HCT116 (cell line): ENCODE measurements at regions not wholly inside any gene's neighbourhood (a gene's known extent, or its start where the extent isn't known, plus 50 kb on each side); places are given as distances from the start of the nearest gene placed in this dataset.

Experiments
- ATAC-seq: fragments of 200-7000 bp; cut with Tn5 transposase; 2 replicates; pipeline ENCODE4 v1.9.1; 2020; ENCODE audit warnings: mild to moderate bottlenecking, moderate library complexity
- BruUV-seq: library from RNA; stranded (reverse); fragments of 400-500 nt; replicated peaks from 2 replicates; lab custom pipeline; 2021; lab: Mats Ljungman, UMichigan
- CTCF ChIA-PET: fragments of 300-600 bp; sonication (Branson Sonifier 250); formaldehyde crosslinking; loops from one replicate; lab custom pipeline; 2021; ENCODE audit warnings: antibody characterized with exemption; lab: Charles Lee
- POLR2A ChIA-PET: fragments of 300-600, 350-600 bp; sonication (Branson Sonifier 250); formaldehyde crosslinking; loops from one replicate; lab custom pipeline; 2021; ENCODE audit warnings: antibody characterized with exemption; lab: Charles Lee
- RAD21 ChIA-PET, 2 experiments: fragments of 300-600 bp; sonication (Branson Sonifier 250); formaldehyde crosslinking; loops; one replicate each; lab custom pipeline; 2023; ENCODE audit warnings: low total read pairs in 2 of 2; ENCODE audit not compliant: uncharacterized antibody in 2 of 2, unreplicated experiment in 2 of 2, low non-redundant PET in 1 of 2; lab: Charles Lee
- DNase-seq: peaks from one replicate; pipeline ENCODE4 v3.0.0-alpha.2; 2010; ENCODE audit warnings: low read depth, low spot score
- H2AFZ ChIP-seq: fragments of 200-600 bp; shearing (Covaris generic), sonication (generic); 2 replicates; pipeline ENCODE4 v1.6.1; 2017; ENCODE audit warnings: low read depth, mixed run types, mixed read lengths, antibody characterized with exemption, low read length; ENCODE audit not compliant: poor library complexity, severe bottlenecking
- H3K27ac ChIP-seq: 2 replicates; pipeline ENCODE4 v1.5.1; 2012; ENCODE audit warnings: low read depth, low read length
- H3K27me3 ChIP-seq: fragments of 200-600 bp; sonication (generic); 2 replicates; pipeline ENCODE4 v1.6.1; 2016; ENCODE audit warnings: mixed run types, low read length, mixed read lengths; ENCODE audit not compliant: insufficient read depth
- H3K36me3 ChIP-seq, 2 experiments: fragments of 200-500 bp in 1 of 2; fragments of 200-600 bp in 1 of 2; sonication (Bioruptor generic) in 1 of 2; sonication (generic) in 1 of 2; 2 replicates each; pipeline versions ENCODE4 v1.5.1 to v1.6.1; 2014 to 2016; ENCODE audit warnings: low read length in 2 of 2, inconsistent platforms in 1 of 2, mixed read lengths in 1 of 2, mixed run types in 1 of 2; ENCODE audit not compliant: insufficient read depth in 2 of 2, control insufficient read depth in 1 of 2
- H3K4me1 ChIP-seq, 2 experiments: fragments of 200-600 bp in 1 of 2; sonication (generic) in 1 of 2; 2 replicates each; pipeline versions ENCODE4 v1.5.1 to v1.6.1; 2012 to 2017; ENCODE audit warnings: low read length in 2 of 2, inconsistent platforms in 1 of 2, mild to moderate bottlenecking in 1 of 2, mixed read lengths in 1 of 2, mixed run types in 1 of 2, moderate library complexity in 1 of 2; ENCODE audit not compliant: insufficient read depth in 2 of 2, control insufficient read depth in 1 of 2
- H3K4me2 ChIP-seq: fragments of 200-600 bp; sonication (generic); 2 replicates; pipeline ENCODE4 v1.6.1; 2017; ENCODE audit warnings: mixed run types, low read length, mixed read lengths
- H3K4me3 ChIP-seq, 2 experiments: fragments of 200-600 bp in 1 of 2; sonication (generic) in 1 of 2; replicated peaks in 1 of 2; 2 replicates each; pipeline ENCODE4 v1.5.1; 2011 to 2016; ENCODE audit warnings: low read length in 2 of 2, control low read depth in 1 of 2, low read depth in 1 of 2, mild to moderate bottlenecking in 1 of 2, mixed read lengths in 1 of 2, mixed run types in 1 of 2
- H3K79me2 ChIP-seq: fragments of 200-600 bp; sonication (generic); 2 replicates; pipeline ENCODE4 v1.6.1; 2017; ENCODE audit warnings: mild to moderate bottlenecking, mixed run types, low read length, moderate library complexity, mixed read lengths; ENCODE audit not compliant: insufficient read depth
- H3K9ac ChIP-seq: fragments of 200-600 bp; sonication (generic); 2 replicates; pipeline ENCODE4 v1.6.1; 2016; ENCODE audit warnings: low read length, mixed read lengths
- H3K9me2 ChIP-seq: fragments of 200-600 bp; sonication (generic), shearing (Covaris generic); 2 replicates; pipeline ENCODE4 v1.6.1; 2017; ENCODE audit warnings: mixed run types, mild to moderate bottlenecking, moderate library complexity; ENCODE audit not compliant: insufficient read depth
- H3K9me3 ChIP-seq, 2 experiments: fragments of 200-500 bp in 1 of 2; fragments of 200-600 bp in 1 of 2; sonication (Bioruptor generic) in 1 of 2; sonication (generic) in 1 of 2; 2 replicates each; pipeline ENCODE4 v1.6.1; 2014 to 2017; ENCODE audit warnings: low read length in 2 of 2, mixed read lengths in 2 of 2, inconsistent platforms in 1 of 2, low read depth in 1 of 2, mild to moderate bottlenecking in 1 of 2, mixed run types in 1 of 2, moderate library complexity in 1 of 2; ENCODE audit not compliant: control insufficient read depth in 1 of 2, insufficient read depth in 1 of 2
- H4K20me1 ChIP-seq: fragments of 200-600 bp; sonication (generic), shearing (Covaris generic); 2 replicates; pipeline ENCODE4 v1.6.1; 2017; ENCODE audit warnings: mixed run types, mild to moderate bottlenecking, moderate library complexity; ENCODE audit not compliant: insufficient read depth
- ATF3 ChIP-seq: IDR thresholded peaks from 2 replicates; pipeline ENCODE4 v1.6.1; 2012
- CBX3 ChIP-seq: IDR thresholded peaks from 2 replicates; pipeline ENCODE4 v1.6.1; 2012; ENCODE audit warnings: low read depth
- CEBPB ChIP-seq: IDR thresholded peaks from 2 replicates; pipeline ENCODE4 v1.6.1; 2012; ENCODE audit warnings: low read depth
- CTCF ChIP-seq, 3 experiments: fragments of 200-600 bp in 1 of 3; sonication (generic) in 1 of 3; IDR thresholded peaks in 2 of 3; conservative IDR thresholded peaks in 1 of 3; 2 replicates each; pipeline ENCODE4 v1.5.1; 2012 to 2017; ENCODE audit warnings: low read depth in 2 of 3, low read length in 2 of 3, antibody characterized with exemption in 1 of 3, borderline replicate concordance in 1 of 3, control low read depth in 1 of 3, mild to moderate bottlenecking in 1 of 3, mixed read lengths in 1 of 3, mixed run types in 1 of 3, moderate library complexity in 1 of 3; ENCODE audit not compliant: insufficient read depth in 1 of 3
- EGR1 ChIP-seq: IDR thresholded peaks from 2 replicates; pipeline ENCODE4 v1.6.1; 2012; ENCODE audit warnings: low read depth
- EZH2phosphoT487 ChIP-seq: fragments of 200-600 bp; IDR thresholded peaks from 2 replicates; pipeline ENCODE4 v1.6.1; 2018; ENCODE audit warnings: antibody characterized with exemption, borderline replicate concordance
- FOSL1 ChIP-seq: IDR thresholded peaks from 2 replicates; pipeline ENCODE4 v1.6.1; 2012; ENCODE audit warnings: low read depth
- MAX ChIP-seq: IDR thresholded peaks from 2 replicates; pipeline ENCODE4 v1.6.1; 2012
- POLR2A ChIP-seq: IDR thresholded peaks from 2 replicates; pipeline ENCODE4 v1.7.0; 2011; ENCODE audit warnings: borderline replicate concordance; ENCODE audit not compliant: insufficient read depth, insufficient read length; ENCODE audit errors: extremely low read depth
- POLR2AphosphoS5 ChIP-seq: IDR thresholded peaks from 2 replicates; pipeline ENCODE4 v1.6.1; 2011; ENCODE audit warnings: mild to moderate bottlenecking, low read depth, low read length, moderate library complexity
- RAD21 ChIP-seq: IDR thresholded peaks from 2 replicates; pipeline ENCODE4 v1.6.1; 2012; ENCODE audit warnings: low read depth, mild to moderate bottlenecking
- SIN3A ChIP-seq: IDR thresholded peaks from 2 replicates; pipeline ENCODE4 v1.6.1; 2012; ENCODE audit warnings: low read depth
- SP1 ChIP-seq: IDR thresholded peaks from 2 replicates; pipeline ENCODE4 v1.6.1; 2012; ENCODE audit warnings: low read depth
- YY1 ChIP-seq: IDR thresholded peaks from 2 replicates; pipeline ENCODE4 v1.6.1; 2011; ENCODE audit warnings: low read length, low read depth, moderate library complexity, mild to moderate bottlenecking; ENCODE audit not compliant: insufficient replicate concordance; ENCODE audit errors: extremely low read depth
- ZBTB33 ChIP-seq: IDR thresholded peaks from 2 replicates; pipeline ENCODE4 v1.6.1; 2011; ENCODE audit warnings: mild to moderate bottlenecking, low read length, moderate library complexity; ENCODE audit not compliant: insufficient replicate concordance; ENCODE audit errors: extremely low read depth
- ZNF274 ChIP-seq: fragments of 200-500 bp; sonication (Bioruptor generic); IDR thresholded peaks from 2 replicates; pipeline ENCODE4 v1.6.1; 2014; ENCODE audit warnings: mild to moderate bottlenecking, low read depth, low read length, inconsistent platforms
- intact Hi-C: fragments of 100-400 bp; cut with micrococcal nuclease; formaldehyde crosslinking; loops from 2 replicates; pipeline ENCODE4 v1.10.0; 2022

- Histone ChIP-seq H3K79me2 (no peaks in the 10 kb centered on the region), H4K20me1 (no peaks in the 10 kb centered on the region), H3K9ac (no peak overlapping the region), H3K36me3 (no peaks in the 10 kb centered on the region), H3K9me3 (no peaks in the 10 kb centered on the region), H3K4me3 (no peak overlapping the region), H2AFZ (no peak overlapping the region), H3K4me2 (no peak overlapping the region), H3K27me3 (no peaks in the 10 kb centered on the region), H3K27ac (no peak overlapping the region), H3K4me1 (no peaks in the 10 kb centered on the region), H3K9me2 (no peaks in the 10 kb centered on the region)
- ChIA-PET RAD21 (no interaction called here), POLR2A (no interaction called here), CTCF (no interaction called here)
- TF ChIP-seq SIN3A = no peak
- TF ChIP-seq ATF3 = no peak
- TF ChIP-seq EZH2phosphoT487 = no peak
- TF ChIP-seq RAD21 = no peak
- no peak for TF ChIP-seq EGR1
- no peak for TF ChIP-seq SP1
- intact Hi-C loops = no loop called here
- no TSS peak for BruUV-seq
- no peak for DNase-seq
- no peak for ATAC-seq
Measured at GRCh38 chrX:137424679-137425078, 141.2 kb upstream of the ZIC3 start.

- Histone ChIP-seq H3K9me3 (no peaks in the 10 kb centered on the region), H3K27me3 (no peaks in the 10 kb centered on the region), H3K9ac (no peak overlapping the region), H2AFZ (no peak overlapping the region), H4K20me1 (no peaks in the 10 kb centered on the region), H3K4me2 (no peak overlapping the region)
- RAD21 ChIA-PET = no interaction called here
- BruUV-seq = no TSS peak
- intact Hi-C loops = no loop called here
- TF ChIP-seq FOSL1 (no peak), SP1 (no peak), MAX (no peak), ZBTB33 (no peak), ATF3 (no peak), ZNF274 (no peak), CBX3 (no peak), POLR2A (no peak), EGR1 (no peak), YY1 (no peak), CEBPB (no peak), SIN3A (no peak), RAD21 (no peak), EZH2phosphoT487 (no peak), POLR2AphosphoS5 (no peak), CTCF (IDR thresholded peaks at IDR 0.05 in 2 of 3, conservative IDR thresholded peaks at IDR 0.05 in 1 of 3; ENCODE audit: borderline replicate concordance in 1 of 3, insufficient read depth in 1 of 3, low read depth in 2 of 3, low read length in 2 of 3) (no peak)
- TF ChIP-seq, all 23 proteins: peak for 0
- H3K4me3 ChIP-seq = no peak overlapping the region
- no peaks in the 10 kb centered on the region for H3K79me2 ChIP-seq
- ChIA-PET CTCF (no interaction called here), POLR2A (no interaction called here)
- DNase-seq (no peak), ATAC-seq (no peak)
- H3K4me1 ChIP-seq = no peaks in the 10 kb centered on the region
- H3K9me2 ChIP-seq = no peaks in the 10 kb centered on the region
- no peak overlapping the region for H3K27ac ChIP-seq
- no peaks in the 10 kb centered on the region for H3K36me3 ChIP-seq
Measured at GRCh38 chrX:137423241-137423640, 142.7 kb upstream of the ZIC3 start.
